GM04503 (cell line): ENCODE measurements at regions not wholly inside any gene's neighbourhood (a gene's known extent, or its start where the extent isn't known, plus 50 kb on each side); places are given as distances from the start of the nearest gene placed in this dataset.
A peak's percentile ranks its signal among the peaks of the same experiment; 100 is the strongest.

Source experiments
- DNase-seq: peaks from one replicate; pipeline ENCODE4 v3.0.0-alpha.2; 2012; ENCODE audit warnings: low read depth

DNA sequence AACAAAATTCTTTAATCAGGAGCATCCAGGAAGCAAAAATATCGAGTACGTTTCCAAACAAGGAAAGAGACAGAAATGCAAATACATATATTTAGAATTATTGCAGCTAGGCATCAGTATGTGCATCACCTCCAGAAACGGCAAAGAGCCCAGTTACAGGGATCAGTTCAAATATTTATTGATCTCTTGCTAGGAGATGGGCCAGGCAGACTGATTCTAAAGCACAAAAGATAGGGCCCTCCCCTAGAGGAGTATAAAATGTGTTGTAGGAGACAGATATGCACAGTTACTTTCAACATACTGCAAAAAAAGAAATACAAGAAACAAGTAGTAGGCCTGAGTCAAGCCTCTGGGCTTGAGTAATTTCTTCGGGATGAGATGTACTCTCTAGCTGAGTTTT lies 80.7 kb upstream of the NHSL1 start:
- no peak for DNase-seq

DNA sequence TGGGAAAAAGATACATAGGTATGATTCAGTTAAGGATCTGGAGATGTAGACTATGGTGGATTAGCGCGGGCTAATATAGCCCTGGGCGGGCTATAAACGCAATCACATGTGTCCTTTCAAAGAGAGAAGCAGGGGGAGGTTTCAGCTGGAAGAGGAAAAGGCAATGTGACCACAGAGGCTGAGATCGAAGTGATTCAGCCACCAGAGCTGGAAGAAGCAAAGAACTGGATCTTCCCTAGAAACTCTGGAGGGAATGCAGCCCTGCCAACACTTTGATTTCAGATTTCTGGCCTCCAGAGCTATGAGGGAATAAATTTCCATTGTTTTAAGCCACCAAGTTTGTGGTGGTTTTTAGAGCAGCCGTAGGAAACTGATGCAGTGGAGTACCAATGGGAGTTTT lies 81.5 kb upstream of the NHSL1 start:
- DNase-seq = no peak

DNA sequence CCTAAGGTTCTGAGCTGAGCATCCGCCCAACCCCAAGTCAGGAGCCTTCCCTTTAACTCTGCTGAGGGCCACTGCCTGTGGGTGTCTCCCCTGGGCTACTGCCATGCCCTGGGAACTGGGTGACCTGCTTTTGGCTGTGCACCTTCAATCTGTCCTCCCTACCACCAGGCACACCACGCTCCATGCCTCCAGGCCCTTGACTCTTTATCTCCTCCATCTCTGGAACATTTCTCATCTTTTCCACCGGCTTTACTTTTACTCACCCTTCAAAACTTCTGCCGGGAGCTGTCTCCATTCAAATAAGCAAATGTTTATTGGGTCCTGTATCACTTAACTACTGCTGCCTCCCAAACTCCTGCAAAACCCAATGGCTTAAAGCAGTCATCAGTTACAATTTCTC lies 83.3 kb upstream of the NHSL1 start:
- DNase-seq = no peak

DNA sequence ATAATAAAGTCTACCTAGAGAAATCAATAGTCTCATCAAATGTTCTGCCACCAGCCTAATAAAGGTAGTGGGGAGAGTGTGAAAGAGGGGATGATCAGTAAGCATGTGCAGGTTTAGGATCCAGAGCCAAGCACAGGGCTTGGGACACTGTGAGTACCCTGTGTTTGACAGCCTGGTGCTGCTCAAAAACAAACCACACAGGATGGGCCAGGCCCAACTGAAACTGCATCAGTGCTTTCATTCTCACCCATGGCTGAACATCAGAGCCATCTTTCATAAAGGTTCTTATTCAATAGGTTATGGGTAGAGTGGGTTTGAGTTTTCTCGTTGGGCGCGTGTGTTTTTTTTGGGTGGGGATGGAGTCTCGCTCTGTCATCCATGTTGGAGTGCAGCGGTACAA lies 87.3 kb upstream of the NHSL1 start:
- no peak for DNase-seq

DNA sequence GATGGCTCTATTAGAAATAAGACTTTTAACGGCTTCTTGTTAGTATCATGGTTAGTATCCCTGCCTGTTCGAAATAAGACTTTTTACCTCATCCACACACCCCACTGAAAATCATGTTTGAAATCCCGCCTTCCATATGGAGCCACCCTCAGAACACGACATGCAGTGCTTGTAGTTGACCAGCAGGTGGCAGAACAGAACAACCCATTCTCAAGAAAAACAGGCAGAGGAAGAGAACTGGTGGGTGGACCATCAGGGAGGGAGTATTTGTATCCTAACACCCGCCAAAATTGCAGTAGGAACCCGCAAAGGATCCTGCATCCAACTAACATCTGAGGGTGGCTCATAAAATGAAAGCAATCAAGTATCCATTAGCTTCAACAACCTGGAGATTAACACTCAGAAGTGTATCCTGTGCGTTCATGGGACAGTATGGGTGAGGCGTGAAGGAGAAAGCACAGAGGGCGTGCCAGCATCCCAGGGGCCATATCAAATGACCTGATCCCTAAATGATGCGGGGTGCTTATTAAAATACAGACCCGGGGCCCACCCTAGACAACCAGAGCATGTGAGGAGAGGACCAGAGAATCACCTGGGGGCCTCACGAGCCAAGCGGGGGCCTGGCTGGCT lies 89.6 kb upstream of the NHSL1 start:
- DNase-seq = peak; percentile 25

DNA sequence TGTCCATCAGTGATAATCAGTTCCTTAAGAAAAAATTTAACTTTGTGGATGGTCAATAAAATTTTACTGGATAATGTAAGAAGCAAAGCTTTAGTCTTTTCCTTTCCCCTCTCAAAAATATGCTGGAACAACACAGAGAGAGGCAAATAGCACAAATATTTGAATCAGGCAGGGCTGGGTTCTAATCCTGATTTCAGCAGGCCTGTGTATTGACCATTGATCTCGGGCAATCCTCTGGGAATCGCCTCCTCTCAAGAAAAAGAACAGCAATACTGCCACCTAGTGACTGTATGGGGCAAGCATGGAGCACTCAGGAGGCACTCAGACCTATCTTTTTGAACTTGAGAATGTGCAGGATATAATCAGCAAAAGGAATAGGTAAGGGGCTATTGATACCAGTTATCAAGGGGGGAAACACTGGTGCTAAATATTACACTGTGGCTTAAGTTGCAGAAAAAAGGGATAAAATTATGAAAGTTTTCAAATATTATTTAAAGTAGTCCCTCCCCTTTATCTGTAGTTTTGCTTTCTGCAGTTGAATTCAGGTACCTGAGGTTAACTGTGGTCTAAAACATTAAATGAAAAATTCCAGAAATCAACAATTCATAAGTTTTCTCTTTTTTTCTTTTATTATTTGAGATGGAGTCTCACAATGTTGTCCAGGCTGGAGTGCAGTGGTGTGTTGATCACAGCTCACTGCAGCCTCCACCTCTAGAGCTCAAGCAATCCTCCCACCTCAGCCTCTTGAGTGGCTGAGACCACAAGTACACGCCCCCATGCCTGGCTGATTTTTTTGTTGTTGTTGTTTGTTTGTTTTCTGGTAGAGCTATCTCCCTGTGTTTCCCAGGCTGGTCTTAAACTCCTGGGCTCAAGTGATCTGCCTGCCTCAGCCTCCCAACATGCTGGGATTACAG lies 91.8 kb upstream of the NHSL1 start:
- DNase-seq = peak; percentile 16

DNA sequence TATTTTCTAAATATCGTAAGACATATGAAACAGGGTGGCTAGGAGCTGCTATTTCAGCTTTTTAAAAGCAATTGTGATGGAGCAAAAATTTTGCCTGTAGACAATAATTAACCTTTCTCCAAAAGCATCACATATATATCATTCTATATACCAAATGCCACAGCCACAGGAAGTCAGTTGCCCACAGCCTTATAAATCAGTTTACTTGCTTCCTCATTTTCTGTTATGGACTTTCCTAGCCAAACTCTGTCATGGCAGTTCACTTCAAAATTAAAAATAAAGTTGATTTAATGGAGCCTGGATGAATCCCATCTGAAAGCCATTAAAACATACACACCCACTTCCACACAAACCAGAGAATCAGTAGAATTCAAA lies 93.4 kb upstream of the NHSL1 start:
- no peak for DNase-seq

DNA sequence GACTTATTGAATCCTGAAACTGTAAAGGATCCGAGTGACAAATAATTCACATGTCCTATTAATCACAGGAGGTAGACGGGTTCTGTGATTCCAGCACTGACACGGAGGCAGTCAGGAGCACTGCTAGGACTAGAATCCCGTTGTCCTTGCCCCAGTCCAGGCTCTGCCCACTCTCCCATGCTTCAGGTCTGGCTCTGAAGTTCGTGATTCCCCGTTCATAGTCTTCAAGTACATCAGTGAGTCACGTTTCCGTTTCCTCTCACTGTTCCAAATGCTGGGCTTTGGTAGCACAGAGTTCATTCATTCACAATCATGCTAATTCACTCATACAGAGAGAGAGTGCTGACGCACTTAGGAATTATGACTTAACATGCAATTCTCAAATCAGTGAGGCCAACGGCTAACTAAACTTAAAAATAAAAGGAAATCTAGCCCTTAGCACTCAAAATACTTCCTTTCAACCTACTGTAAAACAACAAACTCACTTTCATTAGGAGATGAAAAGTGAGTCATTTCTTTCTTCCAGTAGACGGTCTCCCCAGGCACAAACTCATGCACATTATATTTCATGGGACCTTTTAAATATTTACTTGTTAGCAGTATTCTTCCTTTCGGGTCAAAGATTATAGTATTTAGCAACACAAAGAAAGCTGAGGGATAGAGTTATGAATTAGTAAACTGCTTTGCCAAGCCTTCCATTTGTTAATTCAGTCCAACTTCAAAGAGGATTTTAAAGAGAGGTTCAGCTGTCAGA lies 94.0 kb upstream of the NHSL1 start:
- peak; percentile 97 for DNase-seq

DNA sequence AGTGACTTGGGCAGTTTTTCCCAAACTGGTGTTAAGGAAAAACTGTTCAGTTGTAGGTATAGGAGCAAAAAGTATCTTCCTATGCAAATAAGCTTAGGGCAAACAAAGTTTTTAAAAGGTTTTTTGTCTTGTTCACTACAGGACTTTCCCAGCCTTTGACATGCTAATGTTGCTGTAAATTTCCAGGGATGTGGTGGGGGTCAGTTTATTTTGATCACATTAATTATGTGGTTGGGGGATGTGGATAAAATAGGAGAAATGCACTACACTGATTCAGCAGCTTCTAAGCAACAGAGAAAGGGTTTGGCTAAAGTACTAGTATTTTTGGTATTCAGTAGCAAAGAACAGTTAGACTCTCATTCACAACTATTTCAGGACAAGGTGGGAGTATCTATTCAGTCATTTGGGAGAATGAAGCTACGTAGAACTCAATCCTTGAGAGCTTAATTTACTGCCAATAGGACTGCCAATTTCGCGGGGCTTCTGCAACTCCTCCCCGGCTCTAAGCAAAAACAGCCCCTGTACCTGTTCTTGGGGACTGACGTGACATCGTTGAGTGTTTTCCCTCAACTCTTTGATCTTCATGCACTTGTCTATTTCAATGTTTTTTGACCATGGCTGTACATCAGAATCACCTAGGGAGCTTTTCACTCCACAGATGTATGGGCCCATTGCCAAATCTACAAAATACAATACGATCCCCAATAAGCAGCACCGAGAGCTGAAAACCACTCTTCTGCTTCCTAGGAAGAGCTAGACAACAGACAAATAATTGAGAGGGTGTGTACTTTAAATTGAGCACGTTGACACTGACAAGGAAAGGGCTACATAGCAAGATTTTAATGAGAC lies 94.8 kb upstream of the NHSL1 start:
- no peak for DNase-seq

DNA sequence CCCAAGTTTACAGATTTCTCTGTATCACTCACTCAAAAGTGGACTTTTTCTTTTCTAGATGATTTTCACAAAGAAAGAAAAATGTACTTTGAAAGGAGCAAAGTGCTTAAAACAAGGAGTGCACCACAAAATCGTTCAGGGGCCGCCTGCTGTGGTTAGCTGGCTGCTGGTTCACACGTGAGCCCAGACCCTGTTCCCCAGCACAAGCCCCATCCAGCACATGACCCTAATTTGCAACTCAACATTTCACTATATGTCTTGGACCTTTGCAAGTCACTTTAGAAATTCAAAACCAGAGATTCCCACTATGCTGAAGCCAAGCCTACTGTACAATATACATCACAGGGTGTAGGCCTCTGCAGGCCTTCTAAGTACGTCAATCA lies 95.5 kb upstream of the NHSL1 start:
- no peak for DNase-seq

DNA sequence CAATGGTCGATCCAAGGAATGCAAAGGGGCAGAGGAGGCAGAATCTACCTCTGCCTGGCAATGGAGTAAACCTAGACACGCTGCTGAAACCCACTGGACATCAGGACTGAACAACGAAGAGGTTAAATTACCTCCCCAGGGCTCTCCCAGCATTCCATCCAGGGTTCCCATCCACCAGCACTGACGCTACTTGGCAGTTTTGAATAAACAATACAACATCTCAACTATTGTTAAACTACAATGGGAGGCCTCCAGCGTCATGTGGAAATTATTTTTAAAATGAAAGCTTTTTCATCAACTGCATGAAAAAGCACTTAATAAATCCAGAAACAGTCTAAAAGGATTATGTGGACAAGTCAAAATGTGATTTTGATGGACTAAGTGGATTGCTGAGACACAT lies 96.8 kb upstream of the NHSL1 start:
- DNase-seq = no peak

DNA sequence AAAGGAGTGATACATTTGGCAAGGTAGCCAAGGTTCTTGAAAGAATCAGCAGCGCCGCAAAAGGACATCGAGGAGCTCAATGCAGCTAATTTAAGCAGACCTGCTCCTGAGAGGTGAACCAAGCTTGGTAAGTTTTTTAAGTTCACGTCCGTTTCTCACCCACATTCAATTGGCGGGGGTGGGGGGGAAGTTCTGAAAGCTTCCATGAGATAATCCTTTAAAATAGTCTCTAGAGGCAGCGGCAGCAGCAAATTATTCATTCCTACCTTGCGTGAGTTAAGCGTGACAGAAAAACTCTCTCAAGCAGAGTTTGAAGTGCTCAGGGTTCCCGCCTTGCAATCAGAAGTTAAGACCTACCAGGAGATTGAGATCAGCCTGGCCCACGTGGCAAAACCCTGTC lies 97.3 kb upstream of the NHSL1 start:
- DNase-seq = no peak

DNA sequence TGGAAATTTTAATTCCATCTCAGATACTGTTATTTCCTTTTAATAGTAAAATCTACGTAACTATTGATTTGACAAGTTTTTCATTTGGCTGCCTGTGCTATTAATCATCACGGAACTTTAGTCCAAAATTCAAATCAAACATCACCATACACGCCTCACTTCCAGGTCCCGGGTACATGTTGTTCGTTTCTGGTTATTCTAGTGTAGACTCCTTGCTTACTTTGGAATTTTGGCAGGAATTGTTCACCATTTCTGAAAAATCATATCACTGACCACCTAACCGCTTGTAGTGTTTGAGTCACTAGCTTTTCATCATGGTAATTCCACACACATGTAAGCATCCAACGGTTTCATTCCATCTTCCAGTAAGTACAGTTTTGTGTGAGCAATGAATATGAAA lies 98.0 kb upstream of the NHSL1 start:
- DNase-seq = no peak

DNA sequence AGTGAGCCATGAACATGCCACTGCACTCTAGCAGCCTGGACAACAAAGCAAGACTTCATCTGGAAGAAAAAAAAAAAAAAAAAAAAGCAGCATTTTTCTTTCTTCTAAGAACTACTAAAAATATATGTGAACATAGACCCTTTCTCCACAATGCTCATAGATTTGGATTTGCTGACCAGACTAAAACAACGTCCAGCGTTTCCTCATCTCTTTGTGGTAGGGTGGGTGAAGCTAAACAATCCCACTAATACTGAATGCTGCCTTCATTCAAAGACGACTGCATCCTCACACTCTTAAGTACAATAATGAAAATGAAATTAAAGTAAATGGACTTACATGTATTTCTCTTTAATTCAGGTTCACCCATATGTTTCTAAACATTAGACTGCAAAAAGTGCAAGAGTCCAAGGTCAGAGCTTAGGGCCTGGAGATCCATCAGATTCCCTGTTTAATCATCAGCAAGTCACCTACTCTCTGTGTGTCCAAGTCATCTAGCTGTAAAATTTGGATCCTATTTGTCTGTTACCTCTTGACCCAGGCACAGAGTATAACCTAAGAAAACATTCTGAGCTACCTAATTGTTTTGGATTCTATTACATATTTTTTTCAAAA lies 99.4 kb upstream of the NHSL1 start:
- no peak for DNase-seq

DNA sequence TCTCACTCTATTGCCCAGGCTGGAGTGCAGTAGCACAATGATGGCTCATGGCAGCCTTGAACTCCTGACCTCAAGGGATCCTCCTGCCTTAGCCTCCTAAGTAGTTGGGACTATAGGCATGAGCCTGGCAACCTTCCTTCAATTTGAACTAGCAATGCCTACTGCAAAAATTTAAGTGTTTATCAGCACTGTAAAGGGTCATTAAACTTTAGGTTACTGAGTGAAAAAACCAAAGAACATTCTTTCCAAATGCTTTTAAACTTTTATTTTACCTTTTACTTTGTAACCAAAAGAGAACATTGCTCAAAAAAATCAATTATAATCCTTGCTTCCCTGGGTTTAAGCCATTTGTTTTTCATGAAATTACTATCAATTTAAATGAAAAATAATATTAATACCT lies 101.0 kb upstream of the NHSL1 start:
- no peak for DNase-seq

DNA sequence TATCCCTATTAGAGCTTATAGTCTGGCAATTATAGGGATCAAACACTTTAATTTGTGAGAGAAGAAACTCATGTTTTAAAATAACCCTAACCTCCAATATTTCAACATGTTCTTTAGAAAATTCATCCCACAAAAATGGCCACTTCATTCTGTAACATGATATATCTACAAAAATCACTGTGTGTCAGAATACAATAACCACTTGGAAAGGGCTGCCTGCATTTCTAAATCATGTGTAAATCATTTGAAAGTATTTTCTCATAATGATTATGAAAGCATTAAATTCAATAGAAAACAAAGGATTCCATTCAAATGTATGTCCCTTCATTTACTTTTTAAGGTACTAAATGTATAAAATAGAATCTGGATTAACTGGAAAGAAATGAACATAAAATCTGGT lies 101.4 kb upstream of the NHSL1 start:
- peak; percentile 12 for DNase-seq

DNA sequence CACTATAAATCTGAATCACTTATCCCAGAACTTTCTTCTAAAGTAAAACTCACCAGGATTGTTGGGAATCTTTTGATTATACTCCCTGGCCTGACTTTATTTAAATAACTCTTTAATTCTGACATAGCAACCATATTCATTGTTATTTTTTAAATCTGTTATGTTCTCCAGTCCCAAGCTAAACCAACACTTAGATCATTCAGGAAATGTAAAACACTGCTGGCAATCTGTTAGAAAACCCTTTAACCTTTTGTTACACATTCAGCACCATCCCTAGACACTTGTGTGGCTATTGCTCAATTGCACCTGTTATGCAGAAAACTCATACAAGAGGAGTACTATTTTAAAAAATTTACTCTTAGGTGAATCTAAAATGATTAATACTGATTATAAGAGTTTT lies 101.8 kb upstream of the NHSL1 start:
- peak; percentile 3 for DNase-seq

DNA sequence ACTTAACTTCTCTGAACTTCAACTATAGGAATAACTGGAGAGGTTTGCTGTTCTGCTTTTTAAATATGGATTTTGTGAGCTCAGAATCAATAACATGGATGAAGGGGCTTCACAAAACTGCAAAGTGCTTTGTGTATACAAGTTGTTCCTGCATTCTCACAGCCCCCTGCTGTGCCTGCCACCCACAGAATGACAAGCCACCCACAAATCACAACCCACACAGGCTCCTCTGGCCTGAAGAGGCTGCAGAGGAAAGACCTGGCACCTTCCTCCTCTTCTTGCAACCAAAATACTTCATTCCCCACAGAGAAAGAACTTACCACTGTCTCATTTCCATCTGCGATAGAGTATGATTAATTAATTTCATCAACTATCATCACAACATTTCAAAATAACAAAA lies 106.7 kb upstream of the NHSL1 start:
- DNase-seq = no peak

DNA sequence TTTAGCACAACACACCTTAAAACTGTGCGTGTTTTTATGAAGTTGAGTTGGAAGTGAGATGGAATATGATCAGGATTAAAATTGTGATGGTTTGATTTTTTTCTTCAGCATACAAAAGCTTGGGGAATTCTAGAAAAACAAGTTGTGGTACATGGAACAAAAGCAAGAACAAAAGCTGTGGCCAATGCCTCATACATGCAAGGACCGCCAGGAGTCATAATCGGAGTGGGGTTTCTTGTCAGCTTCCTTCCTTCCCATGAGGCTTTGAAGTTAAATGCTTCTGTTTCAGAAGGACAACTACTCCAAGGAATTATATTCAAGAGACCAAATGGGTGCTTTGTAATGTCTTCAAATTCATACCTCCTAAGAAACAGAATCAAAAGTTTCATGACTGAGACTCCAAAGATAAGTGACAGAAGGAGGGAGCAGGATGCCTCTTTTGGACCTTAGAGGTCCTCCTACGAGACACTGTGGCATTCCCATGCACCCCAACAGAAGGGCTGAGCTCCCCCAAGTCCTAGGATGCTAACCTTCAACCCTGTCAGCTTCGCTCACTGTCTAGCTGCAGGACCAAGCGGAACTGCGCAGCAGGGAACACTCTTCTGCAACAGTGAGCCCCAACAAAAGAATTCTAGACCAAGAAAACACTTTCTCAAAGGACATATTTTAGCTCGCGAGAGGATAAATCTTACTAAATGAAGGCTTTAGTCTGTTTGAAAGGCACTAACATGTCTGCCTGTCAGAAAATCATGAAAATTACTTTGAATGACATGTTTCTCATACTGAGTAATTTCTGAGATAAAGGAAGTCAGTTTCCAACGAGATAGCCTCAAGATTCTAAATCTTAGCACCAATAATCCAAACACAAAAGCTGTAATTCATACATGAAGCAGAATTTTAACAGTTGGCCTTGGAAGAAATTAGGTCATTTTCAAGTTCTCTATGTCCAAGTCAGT lies 108.5 kb upstream of the NHSL1 start:
- DNase-seq = no peak

DNA sequence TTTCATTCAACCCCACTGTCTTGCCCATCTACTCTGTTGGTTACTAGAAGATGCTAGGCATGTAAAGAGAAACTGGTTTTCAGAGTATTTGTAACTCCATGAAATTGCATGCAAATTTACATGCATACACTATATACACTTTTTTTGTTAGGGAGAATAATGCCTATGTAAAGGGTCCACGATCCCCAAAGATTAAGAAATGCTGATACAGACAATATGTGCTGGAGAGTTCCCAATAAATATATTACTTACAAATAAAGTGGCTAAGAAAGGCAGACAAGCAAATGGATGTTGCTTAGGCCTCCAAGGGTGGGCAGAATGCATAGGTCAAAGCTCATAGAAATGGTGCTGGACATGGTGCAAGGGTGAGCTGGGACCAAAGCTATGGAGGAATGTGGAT lies 109.6 kb upstream of the NHSL1 start:
- DNase-seq = no peak
